GM21526 (cell line): ENCODE measurements at regions not wholly inside any gene's neighbourhood (a gene's known extent, or its start where the extent isn't known, plus 50 kb on each side); places are given as distances from the start of the nearest gene placed in this dataset.

ENCODE experiments used
- ATAC-seq: cut with Tn5 transposase; IDR thresholded peaks from one replicate; pipeline ENCODE4 v1.9.1; 2021; ENCODE audit warnings: moderate library complexity; ENCODE audit not compliant: unreplicated experiment, low FRiP score

GRCh38 chr13:95352486-95352885, 51.2 kb upstream of the ABCC4 start:
- no peak for ATAC-seq

- no peak for ATAC-seq
Measured at GRCh38 chr13:95354156-95354555, 52.9 kb upstream of the ABCC4 start.

- no peak for ATAC-seq
Measured at GRCh38 chr13:95354680-95355487, 53.6 kb upstream of the ABCC4 start.

GRCh38 chr13:95355494-95355893, 54.2 kb upstream of the ABCC4 start:
- ATAC-seq: no peak

GRCh38 chr13:95356916-95357315, 55.7 kb upstream of the ABCC4 start:
- ATAC-seq: no peak

- ATAC-seq: no peak
Measured at GRCh38 chr13:95357875-95358274, 56.6 kb upstream of the ABCC4 start.

- no peak for ATAC-seq
Measured at GRCh38 chr13:95360052-95360451, 58.8 kb upstream of the ABCC4 start.

- no peak for ATAC-seq
Measured at GRCh38 chr13:95360464-95361097, 59.3 kb upstream of the ABCC4 start.

- ATAC-seq: no peak
Measured at GRCh38 chr13:95361686-95362085, 60.4 kb upstream of the ABCC4 start.

- ATAC-seq: no peak
Measured at GRCh38 chr13:95362666-95363065, 61.4 kb upstream of the ABCC4 start.

- ATAC-seq: no peak
Measured at GRCh38 chr13:95367309-95367843, 66.1 kb upstream of the ABCC4 start.

- no peak for ATAC-seq
Measured at GRCh38 chr13:95368998-95369397, 67.7 kb upstream of the ABCC4 start.

GRCh38 chr13:95375706-95376105, 74.5 kb upstream of the ABCC4 start:
- ATAC-seq: no peak

GRCh38 chr13:95378603-95379002, 77.4 kb upstream of the ABCC4 start:
- ATAC-seq: no peak

- peak; percentile 96 for ATAC-seq
Measured at GRCh38 chr13:95380468-95381211, 79.4 kb upstream of the ABCC4 start.

- ATAC-seq: no peak
Measured at GRCh38 chr13:95381212-95381527, 79.9 kb upstream of the ABCC4 start.

- no peak for ATAC-seq
Measured at GRCh38 chr13:95382411-95382810, 81.2 kb upstream of the ABCC4 start.

GRCh38 chr13:95382916-95383315, 81.7 kb upstream of the ABCC4 start:
- no peak for ATAC-seq

- ATAC-seq: no peak
Measured at GRCh38 chr13:95385373-95385772, 84.1 kb upstream of the ABCC4 start.

- ATAC-seq: no peak
Measured at GRCh38 chr13:95385798-95386197, 84.5 kb upstream of the ABCC4 start.

GRCh38 chr13:95386370-95386769, 85.1 kb upstream of the ABCC4 start:
- no peak for ATAC-seq
